HG02571 (cell line): ENCODE measurements at regions not wholly inside any gene's neighbourhood (a gene's known extent, or its start where the extent isn't known, plus 50 kb on each side); places are given as distances from the start of the nearest gene placed in this dataset.
"Not testable (repeated sequence)": the region's sequence is repeated elsewhere in the genome, so short reads cannot be mapped to it uniquely, and the experiment has no call there.

Source experiments
- ATAC-seq: cut with Tn5 transposase; IDR thresholded peaks from one replicate; pipeline ENCODE4 v1.9.1; 2021; ENCODE audit warnings: mild to moderate bottlenecking, moderate library complexity; ENCODE audit not compliant: unreplicated experiment

DNA sequence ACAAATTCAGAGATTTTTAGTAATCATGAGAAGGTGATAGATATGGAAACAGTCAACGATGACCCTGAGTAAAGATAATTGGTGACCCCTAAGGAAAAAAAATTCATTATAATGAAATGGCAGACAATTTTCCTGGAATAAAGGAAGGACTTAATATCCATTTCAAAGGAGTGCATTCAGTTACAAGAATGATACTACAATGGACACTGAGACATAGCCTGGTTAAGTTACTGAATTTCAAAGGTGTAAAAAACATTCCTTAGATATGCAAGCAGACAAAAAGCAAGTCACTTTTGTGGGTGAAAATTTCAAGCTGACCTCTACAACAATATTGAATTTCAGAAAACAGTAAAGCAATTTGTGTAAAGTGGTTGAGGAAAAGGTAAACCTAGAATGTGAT lies 1012.5 kb upstream of the SEMA6A start:
- no peak for ATAC-seq

DNA sequence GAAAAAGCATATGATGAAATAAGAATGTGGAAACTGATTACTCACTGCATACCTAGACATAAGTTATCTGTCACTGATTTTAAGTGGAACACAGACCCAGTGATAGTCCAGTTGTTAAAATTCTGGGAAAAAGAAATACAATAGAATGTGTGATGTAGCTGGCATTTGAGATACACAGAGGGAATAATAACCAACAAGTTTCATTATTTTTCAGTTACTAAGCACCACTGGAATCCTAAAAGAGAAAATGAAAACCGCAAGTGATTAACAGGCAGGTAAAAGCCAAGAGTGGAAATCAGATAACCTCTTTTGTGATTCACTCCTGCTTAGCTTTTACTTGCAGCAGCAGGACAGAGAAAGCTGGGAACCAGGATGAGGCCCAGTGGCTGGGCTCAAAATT lies 994.0 kb upstream of the SEMA6A start:
- ATAC-seq = no peak

DNA sequence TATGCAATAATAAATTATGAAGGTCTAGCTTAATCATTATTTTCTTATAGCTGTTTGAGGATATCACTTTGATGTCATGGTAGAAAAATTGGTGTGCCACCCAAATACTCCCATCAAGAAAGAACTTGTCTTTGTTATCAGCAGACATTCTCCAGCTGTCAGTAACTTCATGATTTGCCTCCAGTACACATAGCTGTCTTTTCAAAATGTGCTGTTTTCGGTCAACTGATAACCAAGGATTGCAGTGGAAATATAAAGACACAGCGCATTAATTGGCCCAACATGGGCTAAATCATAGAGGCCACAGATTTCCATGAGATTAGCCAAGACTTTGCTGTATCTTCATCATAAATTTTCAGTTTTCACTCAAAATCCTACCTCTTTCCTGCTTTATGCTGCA lies 993.5 kb upstream of the SEMA6A start:
- no peak for ATAC-seq

- ATAC-seq = no peak
These were observed 988.0 kb upstream of the SEMA6A start for GRCh38 chr5:117562647-117563046.

- no peak for ATAC-seq
These were observed 986.9 kb upstream of the SEMA6A start for GRCh38 chr5:117561531-117561930.

GRCh38 chr5:117559005-117559844 lies 984.6 kb upstream of the SEMA6A start:
- no peak for ATAC-seq

- no peak for ATAC-seq
These were observed 976.6 kb upstream of the SEMA6A start for GRCh38 chr5:117551236-117551635.

DNA sequence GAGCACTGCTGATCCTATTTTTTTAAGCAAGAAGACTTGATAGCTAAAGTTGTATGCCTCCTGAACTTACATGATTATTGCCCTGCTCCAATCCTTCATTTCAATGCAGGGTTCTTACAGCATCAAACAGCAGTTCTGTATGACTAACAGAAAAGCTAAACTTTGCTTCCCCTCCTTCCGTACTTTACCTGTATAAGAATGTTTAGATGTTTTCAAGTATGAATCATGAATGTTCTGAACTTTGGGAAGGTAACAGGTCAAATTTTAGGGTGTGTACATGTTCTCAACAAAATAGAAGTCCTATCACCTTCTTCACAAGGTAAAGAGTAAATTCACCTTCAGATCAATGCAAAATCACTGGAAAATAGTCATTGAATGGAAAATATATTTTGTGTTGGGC lies 972.6 kb upstream of the SEMA6A start:
- ATAC-seq = no peak

DNA sequence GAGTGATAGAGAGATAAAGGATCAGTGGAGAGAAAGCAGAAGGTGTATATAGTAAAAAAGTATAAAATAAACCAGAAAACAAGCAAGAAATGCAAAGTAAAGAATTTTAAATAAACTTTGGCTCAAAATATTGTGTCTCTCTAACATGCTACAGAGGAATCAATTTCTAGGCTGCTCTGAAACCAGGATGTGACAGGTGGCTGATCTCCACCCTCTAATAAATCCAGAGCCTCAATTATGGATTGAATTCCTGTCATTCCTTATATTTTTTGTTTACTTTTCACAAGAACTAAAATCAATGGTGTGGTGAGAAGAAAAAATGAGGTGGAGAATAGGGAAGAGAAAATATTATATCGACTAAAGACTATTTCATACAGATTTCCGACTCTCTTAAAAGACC lies 965.1 kb upstream of the SEMA6A start:
- ATAC-seq = no peak

DNA sequence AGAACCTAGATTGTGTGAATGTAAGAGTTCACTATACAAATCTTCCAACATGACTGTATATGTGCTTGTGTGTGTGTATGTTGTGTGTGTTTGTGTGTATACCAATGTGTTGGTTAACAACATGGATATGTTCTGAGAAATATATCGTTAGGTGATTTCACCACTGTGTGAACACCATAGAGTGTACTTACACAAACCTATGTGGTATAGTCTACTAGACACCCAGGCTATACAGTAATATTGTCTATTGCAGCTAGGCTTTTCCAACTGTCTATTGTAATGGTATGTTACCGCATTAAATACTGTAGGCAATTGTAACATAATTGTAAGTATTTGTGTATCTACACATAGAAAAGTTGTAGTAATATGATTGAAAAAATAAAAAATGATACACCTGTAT lies 959.2 kb upstream of the SEMA6A start:
- no peak for ATAC-seq

DNA sequence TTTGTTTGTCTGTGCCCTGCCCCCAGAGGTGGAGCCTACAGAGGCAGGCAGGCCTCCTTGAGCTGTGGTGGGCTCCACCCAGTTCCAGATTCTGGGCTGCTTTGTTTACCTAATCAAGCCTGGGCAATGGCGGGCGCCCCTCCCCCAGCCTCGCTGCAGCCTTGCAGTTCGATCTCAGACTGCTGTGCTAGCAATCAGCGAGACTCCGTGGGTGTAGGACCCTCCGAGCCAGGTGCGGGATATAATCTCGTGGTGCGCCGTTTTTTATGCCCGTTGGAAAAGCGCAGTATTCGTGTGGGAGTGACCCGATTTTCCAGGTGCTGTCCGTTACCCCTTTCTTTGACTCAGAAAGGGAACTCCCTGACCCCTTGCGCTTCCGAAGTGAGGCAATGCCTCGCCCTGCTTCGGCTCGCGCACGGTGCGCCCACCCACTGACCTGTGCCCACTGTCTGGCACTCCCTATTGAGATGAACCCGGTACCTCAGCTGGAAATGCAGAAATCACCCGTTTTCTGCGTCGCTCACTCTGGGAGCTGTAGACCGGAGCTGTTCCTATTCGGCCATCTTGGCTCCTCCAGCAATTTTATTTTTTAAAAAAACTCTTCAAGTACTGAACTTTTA lies 958.5 kb upstream of the SEMA6A start:
- not testable (repeated sequence) for ATAC-seq

- ATAC-seq = no peak
These were observed 945.4 kb upstream of the SEMA6A start for GRCh38 chr5:117519957-117520500.

DNA sequence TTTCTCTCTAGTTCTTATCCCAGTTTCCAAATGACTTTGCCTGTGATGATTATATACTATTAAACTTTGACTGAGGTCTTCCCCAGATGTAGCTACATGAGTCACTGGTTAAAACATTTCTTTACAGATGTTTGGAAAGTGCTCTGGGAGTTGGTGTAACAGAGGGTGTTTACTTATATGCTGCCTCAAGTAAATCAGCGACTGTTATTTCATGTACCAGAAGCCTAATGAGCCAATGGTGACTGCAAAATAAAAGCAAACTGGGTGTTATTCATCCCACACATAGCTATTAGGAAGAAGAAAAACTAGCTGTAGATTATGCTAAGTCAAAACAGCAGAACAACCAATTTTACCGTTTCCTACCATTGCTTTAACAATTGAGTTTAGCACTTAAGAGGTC lies 929.7 kb upstream of the SEMA6A start:
- ATAC-seq = no peak

DNA sequence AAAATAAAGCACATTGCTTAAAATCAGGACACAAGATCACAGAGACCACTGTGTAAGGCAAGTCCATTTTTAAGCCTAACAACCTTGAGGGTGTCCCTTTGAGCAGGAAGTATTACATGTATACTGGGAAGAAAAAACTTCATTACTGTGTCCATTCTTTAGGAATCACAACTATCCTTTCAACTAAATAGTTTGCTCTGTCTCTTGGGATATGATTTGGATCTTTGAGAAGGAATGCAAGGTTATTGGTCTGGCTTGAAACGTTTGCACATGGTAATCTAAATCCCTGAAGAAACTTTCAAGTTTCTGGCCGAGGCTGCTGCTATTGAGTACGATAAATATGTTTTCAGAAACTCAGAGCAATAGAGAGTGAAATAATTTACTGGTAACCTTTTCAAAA lies 923.0 kb upstream of the SEMA6A start:
- no peak for ATAC-seq

DNA sequence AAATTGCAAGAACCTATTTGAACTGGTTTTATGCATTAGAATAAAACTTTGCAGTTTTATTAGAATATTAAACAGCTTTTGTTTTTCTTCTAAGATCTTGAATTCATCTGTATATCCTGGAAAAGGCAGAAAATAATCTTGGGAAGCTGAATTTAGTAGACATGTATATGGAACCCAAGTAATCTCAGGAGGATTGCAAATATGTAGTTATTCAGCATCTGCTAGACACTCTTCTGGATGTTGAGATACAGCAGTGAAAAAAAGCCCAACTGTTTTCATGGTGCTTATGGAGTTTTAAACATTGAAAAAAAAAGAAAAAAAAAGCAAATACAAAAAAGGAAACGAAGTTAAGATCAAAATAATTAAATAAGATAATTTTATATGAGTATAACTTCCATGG lies 922.2 kb upstream of the SEMA6A start:
- ATAC-seq = no peak

GRCh38 chr5:117494188-117494587 lies 919.6 kb upstream of the SEMA6A start:
- ATAC-seq = no peak

GRCh38 chr5:117488976-117489500 lies 914.4 kb upstream of the SEMA6A start:
- ATAC-seq = no peak

GRCh38 chr5:117487556-117487955 lies 912.9 kb upstream of the SEMA6A start:
- ATAC-seq = no peak

GRCh38 chr5:117486879-117487391 lies 912.3 kb upstream of the SEMA6A start:
- no peak for ATAC-seq

GRCh38 chr5:117486261-117486660 lies 911.6 kb upstream of the SEMA6A start:
- no peak for ATAC-seq

DNA sequence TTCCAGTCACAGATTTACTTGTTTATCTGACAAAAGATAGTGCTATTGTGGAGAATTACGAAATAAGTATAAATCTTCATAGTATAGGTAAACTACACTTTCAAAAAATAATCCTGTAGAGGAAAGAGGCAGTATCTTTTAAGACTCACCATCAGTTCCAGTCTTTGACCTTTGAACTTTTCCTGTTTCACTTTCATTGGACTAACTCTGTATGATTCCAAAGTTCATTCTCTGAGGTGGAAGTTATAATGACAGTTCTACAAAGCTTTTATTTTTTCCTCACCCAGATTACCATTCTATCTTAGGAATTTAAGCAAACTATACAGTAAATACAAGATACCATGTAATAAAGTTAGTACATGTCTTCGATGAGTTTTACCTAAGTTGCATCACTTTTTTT lies 901.3 kb upstream of the SEMA6A start:
- no peak for ATAC-seq

DNA sequence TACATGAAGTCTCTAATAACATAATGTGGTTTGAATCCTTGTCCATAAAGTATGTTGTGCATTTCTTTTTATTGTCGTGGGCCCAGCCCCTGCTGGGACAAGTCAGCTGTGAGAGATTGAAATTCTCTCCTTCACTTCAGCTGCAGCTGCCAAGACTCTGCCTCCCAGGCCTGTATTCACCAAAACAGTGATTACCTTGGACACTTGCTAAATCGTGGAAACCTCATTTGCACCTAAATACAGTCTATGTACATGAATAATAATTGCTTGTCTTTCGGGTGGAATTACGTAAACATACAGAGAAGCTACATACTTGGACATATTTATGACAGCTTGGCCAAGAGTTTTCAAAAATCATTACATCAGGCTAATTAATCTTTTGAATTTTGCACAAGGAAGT lies 898.5 kb upstream of the SEMA6A start:
- ATAC-seq = no peak
